GM12865 (cell line): ENCODE measurements at regions not wholly inside any gene's neighbourhood (a gene's known extent, or its start where the extent isn't known, plus 50 kb on each side); places are given as distances from the start of the nearest gene placed in this dataset.
"Not testable (repeated sequence)": the region's sequence is repeated elsewhere in the genome, so short reads cannot be mapped to it uniquely, and the experiment has no call there.

Source experiments
- DNase-seq: peaks from one replicate; pipeline ENCODE4 v3.0.0; 2010; ENCODE audit warnings: low read depth
- H3K4me3 ChIP-seq: 2 replicates; pipeline ENCODE4 v1.5.1; 2011; ENCODE audit warnings: mild to moderate bottlenecking, low read depth, low read length, control low read depth
- TF ChIP-seq, protein P1 (sequence below): IDR thresholded peaks from 2 replicates; pipeline ENCODE4 v1.5.1; 2011; ENCODE audit warnings: low read length, control low read depth, low read depth, inconsistent platforms; ENCODE audit not compliant: insufficient read depth; ENCODE audit errors: missing control alignments

DNA sequence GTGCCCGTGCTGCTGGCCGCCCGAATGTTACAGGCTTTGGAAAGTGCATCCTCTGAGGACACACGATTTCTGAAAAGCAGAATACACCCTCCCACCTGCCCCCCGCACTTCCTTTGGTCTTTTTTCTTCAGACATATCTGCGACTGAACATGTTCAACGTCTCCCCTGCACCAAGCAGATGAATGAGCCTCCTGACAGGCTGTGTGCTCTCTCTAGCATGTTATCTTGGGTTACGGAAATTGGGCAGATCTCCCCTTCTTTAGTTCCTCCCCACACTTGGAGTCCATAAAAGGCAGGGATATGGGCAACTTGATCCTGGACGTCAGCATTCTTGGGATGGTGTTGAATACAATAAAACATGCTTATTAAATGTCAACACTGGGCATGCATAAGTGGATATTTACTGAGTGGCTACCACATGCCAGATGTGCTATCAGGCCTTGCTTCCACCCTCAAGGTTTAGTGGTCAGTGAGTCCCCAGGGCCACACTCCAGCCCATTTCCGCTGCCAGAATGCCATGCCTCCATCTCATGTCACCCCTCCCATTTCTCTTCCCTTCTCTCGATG lies 130.4 kb downstream of the TRIM43 start:
- no peak for DNase-seq
- H3K4me3 ChIP-seq = no peak overlapping the region
- TF ChIP-seq, protein P1, sequence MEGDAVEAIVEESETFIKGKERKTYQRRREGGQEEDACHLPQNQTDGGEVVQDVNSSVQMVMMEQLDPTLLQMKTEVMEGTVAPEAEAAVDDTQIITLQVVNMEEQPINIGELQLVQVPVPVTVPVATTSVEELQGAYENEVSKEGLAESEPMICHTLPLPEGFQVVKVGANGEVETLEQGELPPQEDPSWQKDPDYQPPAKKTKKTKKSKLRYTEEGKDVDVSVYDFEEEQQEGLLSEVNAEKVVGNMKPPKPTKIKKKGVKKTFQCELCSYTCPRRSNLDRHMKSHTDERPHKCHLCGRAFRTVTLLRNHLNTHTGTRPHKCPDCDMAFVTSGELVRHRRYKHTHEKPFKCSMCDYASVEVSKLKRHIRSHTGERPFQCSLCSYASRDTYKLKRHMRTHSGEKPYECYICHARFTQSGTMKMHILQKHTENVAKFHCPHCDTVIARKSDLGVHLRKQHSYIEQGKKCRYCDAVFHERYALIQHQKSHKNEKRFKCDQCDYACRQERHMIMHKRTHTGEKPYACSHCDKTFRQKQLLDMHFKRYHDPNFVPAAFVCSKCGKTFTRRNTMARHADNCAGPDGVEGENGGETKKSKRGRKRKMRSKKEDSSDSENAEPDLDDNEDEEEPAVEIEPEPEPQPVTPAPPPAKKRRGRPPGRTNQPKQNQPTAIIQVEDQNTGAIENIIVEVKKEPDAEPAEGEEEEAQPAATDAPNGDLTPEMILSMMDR = no peak

DNA sequence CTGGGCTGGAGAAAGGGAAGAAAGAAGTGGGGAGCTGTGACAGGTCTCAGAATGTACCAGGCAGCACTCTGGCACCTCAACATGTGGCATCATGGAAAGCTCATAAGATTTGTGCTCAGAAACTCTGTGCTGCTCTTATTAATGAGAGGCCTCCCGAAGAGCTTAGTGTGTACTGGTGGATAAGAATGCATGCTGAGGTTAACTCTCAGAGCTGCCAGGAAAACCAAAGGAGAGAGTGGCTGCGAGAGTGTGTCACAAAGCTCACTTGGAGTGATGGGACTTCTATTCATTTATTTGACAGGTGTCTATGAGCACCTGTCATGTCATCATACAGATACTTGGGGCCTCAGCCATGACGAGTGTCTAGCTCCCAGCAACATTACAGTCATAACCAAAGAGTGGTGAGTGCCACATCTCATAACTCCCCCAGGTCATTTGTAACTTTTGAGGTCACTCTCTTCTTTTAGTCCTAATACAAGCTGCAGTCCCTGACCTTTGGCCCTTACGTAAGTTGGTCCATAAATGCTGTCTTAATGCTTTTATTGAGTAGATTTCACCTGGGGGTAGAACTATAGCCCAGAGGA lies 131.9 kb downstream of the TRIM43 start:
- not testable (repeated sequence) for H3K4me3 ChIP-seq, DNase-seq

DNA sequence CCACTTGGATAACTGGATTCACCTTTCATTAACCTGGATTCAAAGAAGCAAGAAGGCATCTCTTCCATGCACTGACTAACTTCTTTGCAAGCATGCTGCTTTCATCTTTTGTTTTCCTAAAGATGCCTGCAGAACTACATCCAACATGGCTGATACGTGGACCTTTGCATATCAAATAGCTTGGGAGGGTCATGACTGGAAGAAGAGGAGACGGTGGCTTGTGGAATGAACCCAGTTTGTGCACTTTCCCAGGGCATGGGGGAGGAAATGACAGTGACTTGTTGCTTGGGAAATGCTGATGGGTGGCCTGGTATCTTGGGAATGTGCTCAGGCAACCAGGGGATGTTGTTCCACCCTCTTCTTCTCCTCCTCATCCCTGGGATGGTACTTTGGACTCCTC lies 133.4 kb downstream of the TRIM43 start:
- H3K4me3 ChIP-seq, DNase-seq: not testable (repeated sequence)

DNA sequence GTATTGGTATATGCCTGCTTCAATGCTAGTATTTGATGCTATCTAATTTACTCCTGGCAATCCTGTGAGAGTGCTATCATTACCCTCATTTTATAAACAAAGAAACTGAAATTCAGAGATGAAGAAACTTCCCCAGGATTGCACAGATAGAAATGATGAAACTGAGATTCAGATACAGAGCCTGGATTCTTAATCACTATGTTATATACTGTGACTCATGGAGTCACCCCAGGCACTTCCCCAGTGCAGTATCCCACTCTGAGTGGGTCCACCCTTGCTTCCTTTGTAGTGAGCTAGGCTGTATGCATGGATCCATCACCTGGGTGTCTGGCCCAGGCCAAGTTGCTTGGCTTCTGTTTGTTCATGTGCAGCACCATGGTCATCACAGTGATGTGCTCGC lies 133.9 kb downstream of the TRIM43 start:
- not testable (repeated sequence) for DNase-seq, H3K4me3 ChIP-seq

DNA sequence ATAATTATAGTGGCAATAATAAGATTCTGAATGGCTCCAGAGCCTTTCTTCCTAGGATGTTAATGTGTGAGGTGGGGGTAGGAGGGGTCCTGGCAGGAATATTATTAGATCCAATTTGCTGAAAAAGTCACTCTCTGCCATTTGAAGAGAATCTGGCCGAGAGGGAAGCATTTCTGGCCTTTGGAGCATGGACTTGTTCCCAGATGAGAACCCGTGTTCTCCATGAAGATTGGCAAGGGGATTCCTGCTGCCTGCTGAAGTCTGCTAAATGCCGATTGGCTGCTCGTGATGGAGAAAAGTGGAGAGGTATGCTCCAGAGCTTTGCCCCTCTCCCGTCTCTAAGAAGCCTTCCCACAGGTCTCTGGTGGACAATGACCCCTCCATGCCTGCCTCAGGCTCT lies 135.6 kb downstream of the TRIM43 start:
- DNase-seq, H3K4me3 ChIP-seq: not testable (repeated sequence)

DNA sequence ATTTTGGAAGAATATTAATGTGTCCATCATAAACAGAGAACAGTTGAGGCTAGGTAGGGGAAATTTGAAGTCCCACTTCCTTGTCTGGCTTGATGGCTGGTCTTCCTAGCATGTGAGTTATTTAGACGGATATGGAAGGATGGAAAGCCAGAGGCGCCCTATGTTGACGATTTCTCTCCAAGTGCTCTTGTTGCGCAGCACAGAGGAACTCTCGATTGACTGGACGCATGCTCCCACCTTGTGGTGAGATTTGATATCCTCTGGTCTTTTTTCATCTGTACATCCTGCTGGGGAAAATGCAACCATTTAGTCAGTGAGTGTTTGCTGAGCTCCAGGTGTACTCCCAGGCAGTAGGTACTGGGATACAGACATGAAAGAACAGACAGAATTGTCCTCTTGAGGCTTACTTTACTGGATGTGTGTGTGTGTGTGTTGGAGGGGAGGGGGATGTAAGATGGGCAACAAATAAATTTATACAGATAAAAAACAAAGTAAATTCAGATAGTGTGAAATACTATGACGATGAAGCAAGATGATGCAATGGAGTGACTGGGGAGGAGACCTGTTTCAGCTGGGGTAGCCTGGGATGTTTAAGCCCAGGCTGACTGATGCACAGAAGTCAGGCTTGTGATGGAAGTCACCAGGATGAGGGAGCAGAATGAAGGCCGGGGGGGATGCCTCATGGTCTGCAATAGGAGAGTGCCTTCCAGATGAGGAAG lies 137.2 kb downstream of the TRIM43 start:
- no peak overlapping the region for H3K4me3 ChIP-seq
- TF ChIP-seq, protein P1 = peak; percentile 36
- DNase-seq = peak; percentile 65

DNA sequence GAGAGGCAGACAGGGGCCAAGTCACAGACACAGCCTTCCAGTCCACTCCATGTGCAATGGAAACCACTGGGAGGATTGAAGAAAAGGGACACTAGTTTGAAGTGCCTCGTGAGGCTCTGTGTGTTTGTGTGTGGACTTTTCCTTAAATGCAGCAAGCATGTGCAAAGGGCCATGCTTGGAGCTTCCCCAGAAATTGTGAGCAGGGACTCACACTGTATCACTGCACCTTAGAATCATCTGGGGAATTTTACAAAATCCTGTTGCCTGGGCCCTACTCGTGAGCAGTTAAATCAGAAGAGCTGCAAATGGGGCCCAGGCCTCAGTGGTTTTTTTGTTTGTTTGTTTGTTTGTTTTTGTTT lies 137.8 kb downstream of the TRIM43 start:
- DNase-seq = no peak
- TF ChIP-seq, protein P1 = no peak
- H3K4me3 ChIP-seq = no peak overlapping the region

DNA sequence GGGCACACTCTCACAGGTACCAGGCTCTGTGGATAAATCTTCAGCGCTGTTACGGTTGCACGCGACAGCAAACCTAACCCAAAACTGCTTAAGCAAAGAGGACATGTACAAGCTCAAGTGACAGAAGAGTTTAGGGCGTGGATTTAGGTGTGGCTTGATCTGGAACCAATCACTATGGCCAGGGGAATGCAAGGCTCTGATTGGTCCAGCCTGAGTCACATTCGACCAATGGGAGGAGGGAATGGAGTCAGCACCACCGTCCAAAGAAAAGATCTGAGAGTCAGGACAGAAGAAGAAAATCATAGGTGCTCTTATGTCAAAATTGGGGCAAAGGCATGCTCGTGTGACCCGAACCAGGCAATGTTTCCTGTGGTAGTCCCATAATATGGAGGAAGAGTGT lies 139.0 kb downstream of the TRIM43 start:
- no peak overlapping the region for H3K4me3 ChIP-seq
- DNase-seq = peak; percentile 8
- TF ChIP-seq, protein P1 = no peak
